HG03432 (cell line): ENCODE measurements at regions not wholly inside any gene's neighbourhood (a gene's known extent, or its start where the extent isn't known, plus 50 kb on each side); places are given as distances from the start of the nearest gene placed in this dataset.
A peak's percentile ranks its signal among the peaks of the same experiment; 100 is the strongest.

ENCODE experiments used
- ATAC-seq: cut with Tn5 transposase; IDR thresholded peaks from one replicate; pipeline ENCODE4 v1.9.1; 2021; ENCODE audit warnings: mild to moderate bottlenecking, moderate library complexity; ENCODE audit not compliant: unreplicated experiment

GRCh38 chr1:83735526-83735925 lies 263.4 kb downstream of the TTLL7 start:
- ATAC-seq: no peak

DNA sequence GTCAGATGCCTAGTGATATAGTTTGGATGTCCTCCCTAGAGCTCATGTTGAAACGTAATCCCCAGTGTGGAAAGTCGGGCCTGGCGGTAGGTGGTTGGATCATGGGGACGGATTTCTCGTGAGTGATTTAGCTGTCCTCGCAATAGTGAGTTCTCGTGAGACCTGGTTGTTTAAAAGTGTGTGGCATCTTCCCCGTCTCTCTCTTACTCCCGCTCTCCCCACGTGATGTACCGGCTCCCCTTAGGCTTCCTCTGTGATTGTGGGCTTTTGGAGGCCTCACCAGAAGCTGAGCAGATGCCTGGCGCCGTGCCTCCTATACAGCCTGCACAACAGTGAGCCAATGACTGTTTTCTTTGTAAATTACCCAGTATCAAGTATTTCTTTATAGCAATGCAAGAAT lies 264.5 kb downstream of the TTLL7 start:
- no peak for ATAC-seq

DNA sequence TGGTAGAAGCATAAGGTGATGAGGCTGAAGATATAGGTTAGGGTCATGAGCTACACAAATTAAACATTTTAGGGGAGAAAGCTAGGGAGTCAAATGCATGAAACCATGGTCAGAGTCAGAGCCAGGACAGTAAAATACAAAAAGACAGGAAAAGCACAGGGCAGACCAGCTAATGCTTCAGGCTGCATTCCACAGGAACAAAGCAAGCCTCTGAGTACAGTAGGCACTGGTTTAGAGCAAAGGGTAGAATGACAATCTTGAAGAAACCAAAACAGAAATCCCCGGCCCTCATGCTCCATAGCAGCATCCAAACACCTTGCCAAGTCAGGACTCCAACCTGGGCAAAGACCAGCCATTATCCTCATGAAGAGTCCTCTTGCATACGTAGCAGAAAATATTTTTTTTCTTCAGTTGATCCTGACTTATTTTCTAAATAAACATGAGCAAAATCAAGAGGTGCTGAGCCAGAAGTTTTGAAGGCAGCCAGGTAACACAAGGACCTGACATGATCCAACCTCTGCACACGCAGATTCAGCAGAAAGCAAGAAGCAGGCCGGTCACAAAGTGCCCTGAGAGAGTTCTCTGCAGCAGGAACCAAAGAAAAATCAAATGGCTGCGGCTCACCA lies 273.1 kb downstream of the TTLL7 start:
- ATAC-seq: no peak

- peak; percentile 80 for ATAC-seq
These were observed 280.6 kb downstream of the TTLL7 start for GRCh38 chr1:83718338-83718737.

DNA sequence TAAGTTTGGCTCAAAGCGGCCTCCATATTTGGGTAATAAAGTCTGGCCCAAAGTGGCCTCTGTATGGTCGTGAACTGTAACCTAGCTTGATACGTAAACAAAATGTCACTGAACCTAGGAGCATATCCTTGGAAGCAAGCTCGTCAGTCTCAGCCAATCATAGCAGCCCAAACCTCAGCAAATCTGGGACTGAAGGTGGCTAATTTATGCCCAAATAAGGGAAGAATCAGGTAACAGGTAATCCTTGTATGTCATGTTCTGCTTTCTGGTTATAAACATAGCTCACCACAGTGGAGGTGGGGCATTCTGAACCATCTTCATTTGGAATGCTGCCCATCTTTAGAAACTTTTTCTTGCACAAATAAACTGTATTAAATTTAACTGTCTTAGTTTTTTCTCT lies 281.1 kb downstream of the TTLL7 start:
- peak; percentile 10 for ATAC-seq

DNA sequence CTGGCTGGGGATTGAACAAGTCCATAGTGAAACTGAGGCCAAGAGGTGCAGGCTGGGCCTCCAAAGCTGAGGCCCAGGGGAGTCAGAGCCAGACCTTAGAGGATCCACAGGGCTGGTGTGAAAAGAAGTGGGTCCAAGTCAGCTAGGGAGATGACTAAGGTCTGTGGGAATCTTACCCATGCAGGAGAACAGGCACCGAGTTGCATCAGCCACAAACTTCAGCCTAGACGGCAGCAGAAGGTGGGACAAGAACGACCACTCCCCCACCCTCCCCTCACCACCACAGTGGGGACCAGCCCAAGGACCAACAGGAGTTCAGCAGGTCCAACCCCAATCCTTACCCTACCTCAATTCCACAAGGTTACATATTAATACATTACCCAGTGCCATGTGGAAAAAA lies 282.3 kb downstream of the TTLL7 start:
- no peak for ATAC-seq

- no peak for ATAC-seq
These were observed 283.4 kb downstream of the TTLL7 start for GRCh38 chr1:83715550-83715949.

DNA sequence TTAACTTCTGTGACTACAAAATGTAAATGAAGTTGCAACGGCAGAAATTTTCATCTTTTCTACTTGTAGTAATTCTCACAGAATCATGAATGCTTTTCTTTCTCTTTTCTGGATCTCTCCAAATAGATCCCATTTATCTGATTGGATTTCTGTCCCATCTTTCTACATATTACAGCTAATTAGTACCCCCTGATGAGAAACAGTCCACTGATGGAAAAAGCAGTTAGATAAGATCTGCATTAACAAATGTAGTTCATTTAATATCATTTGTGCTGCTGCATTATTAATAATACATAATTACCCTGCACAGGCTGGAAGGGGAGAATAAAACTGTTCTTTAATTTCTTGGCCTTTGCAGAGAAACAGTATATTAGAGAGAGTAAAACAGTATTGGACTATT lies 289.3 kb downstream of the TTLL7 start:
- no peak for ATAC-seq

GRCh38 chr1:83706354-83706938 lies 292.5 kb downstream of the TTLL7 start:
- ATAC-seq: no peak

DNA sequence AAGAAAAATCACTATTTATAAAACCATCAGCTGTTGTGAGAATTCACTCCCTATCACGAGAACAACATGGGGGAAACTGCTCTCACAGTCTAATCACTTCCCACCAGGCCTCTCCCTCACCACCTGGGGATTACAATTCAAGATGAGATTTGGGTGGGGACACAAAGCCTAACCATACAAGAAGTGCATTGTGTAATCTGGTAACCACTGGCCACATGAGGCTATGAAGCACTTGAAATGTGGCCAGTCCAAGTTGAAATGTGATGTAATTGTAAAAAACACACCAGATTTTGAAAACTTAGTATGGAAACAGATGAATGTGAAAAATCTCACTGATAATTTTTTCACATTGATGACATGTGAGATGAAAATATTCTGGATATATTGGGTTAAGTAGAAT lies 293.8 kb downstream of the TTLL7 start:
- no peak for ATAC-seq

- ATAC-seq: no peak
These were observed 294.6 kb downstream of the TTLL7 start for GRCh38 chr1:83704350-83704749.

GRCh38 chr1:83702356-83702755 lies 296.6 kb downstream of the TTLL7 start:
- no peak for ATAC-seq

DNA sequence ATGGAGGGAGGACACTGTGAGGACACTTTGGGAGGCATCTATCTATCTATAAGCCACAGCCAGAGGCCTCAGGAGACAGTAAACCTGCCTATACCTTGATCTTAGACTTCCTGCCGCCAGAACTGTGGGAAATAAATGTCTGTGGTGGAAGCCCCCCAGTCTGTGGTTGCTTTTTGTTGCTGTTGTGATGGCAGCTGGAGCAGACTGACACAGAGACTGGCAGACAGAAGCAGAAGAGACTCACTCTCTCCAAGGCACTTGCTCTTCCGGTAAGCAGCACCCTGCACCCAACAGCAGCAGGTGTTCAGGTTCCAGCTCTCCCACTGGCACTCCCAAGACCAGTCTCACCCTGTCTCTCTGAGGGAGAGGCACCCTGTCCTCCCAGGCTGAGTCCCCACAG lies 297.6 kb downstream of the TTLL7 start:
- no peak for ATAC-seq

DNA sequence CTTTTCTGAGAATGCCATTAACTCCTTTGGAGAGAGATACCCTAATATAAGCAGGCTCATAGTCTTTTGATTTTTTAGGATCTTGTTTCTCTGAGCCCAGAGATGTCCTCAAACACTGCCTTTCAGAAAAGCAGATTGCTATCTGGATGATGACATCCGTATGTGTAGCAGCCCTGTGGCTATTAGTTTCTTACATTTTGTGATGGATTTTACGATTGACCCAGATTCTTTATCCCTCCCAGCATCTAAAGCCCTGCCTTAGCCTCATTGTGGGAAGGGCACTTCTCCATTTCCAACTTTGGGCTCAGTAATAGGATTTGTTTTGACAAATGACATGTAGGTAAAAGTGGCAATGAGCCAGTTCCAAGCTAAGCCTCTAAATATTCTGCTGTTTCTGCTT lies 300.3 kb downstream of the TTLL7 start:
- ATAC-seq: no peak

DNA sequence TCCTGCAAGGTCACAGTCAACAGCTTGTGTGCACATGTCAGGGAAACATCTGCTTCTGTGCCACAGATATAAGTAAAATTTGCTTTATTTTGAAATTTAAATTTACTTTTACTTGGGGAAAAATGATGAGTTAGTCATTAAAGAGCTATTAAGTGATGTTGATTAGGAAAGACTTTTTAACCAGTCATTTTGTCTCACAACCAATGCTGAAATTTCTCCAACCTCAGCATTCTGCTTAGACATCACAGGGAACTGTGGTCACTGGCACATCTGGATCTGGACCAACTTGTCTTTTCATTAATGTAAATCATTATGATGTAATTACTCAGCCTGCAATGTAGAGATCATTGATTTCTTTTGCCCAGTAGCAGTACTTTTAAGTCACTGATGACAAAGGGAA lies 301.0 kb downstream of the TTLL7 start:
- no peak for ATAC-seq

DNA sequence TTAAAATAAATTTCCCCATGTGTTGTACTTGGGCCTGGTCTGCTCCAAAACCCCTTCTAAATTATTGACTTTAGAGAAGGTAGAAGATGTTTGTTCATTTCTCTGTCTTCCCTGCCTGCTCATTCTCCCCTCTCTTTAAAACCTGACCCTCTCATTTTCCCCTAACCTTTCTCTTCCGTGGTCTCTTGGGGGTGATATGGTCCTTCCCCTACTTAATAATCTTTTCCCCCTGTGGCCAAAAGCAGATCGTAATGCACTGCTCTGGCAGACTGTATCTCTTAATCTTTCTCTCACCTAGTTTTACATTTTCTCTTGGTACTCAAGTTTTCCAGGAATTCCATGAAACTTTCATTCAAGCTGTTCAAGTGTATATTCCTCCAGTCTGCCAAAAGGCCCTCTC lies 301.7 kb downstream of the TTLL7 start:
- no peak for ATAC-seq

GRCh38 chr1:83694449-83694848 lies 304.5 kb downstream of the TTLL7 start:
- ATAC-seq: no peak

GRCh38 chr1:83693427-83694126 lies 305.4 kb downstream of the TTLL7 start:
- no peak for ATAC-seq

- peak; percentile 75 for ATAC-seq
These were observed 306.2 kb downstream of the TTLL7 start for GRCh38 chr1:83692524-83693381.

DNA sequence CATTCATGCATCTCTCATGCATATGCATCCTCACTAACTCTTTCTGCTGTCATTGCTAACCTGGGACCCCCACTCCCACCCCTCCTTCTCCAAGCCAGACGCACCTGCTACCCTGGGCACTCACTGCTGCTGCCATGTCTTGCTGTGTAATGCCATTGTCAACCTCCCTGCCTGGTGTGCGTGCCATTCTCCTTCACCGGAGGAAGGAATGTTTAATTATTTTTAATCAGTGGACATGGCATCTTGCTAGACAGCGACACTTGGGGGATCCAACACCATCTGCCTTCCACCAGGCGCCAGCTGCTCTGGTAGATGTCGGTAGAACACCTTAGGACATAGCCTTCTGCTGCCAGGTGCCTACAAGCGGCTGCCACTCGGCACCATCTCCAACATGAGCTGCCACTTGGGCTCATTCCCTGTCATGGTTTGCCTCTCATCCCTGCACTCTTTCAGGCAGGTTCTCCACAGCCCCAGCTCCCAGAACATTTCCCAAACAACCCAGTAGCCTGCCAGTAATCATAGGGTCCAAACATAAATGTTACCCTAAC lies 306.9 kb downstream of the TTLL7 start:
- ATAC-seq: no peak
